CD1c-positive myeloid dendritic cell (primary cell): ENCODE measurements at regions not wholly inside any gene's neighbourhood (a gene's known extent, or its start where the extent isn't known, plus 50 kb on each side); places are given as distances from the start of the nearest gene placed in this dataset.
A peak's percentile ranks its signal among the peaks of the same experiment; 100 is the strongest.
"Not testable (repeated sequence)": the region's sequence is repeated elsewhere in the genome, so short reads cannot be mapped to it uniquely, and the experiment has no call there.

ENCODE experiments used
- DNase-seq: peaks from one replicate; pipeline ENCODE4 v3.0.0-alpha.2; 2016; ENCODE audit errors: extremely low spot score

DNA sequence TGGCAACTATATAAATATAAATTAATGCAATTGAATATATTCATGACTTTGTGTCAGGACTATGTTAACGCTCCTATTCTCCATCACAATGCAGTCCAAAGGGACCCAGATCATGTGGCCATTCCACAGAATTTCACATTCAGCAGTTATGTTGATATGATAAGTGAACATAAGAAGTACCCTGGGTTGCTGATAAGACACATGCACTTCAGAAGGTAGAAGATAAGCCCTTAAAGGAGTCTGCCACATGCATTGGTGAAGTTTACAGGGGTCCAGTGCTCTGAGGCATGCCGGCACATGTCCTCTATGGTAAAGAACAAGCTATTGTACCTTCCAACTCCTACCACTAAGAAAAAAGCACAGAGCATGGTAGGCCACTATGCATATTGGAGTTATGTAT lies 76.4 kb downstream of the PHAX start:
- no peak for DNase-seq

DNA sequence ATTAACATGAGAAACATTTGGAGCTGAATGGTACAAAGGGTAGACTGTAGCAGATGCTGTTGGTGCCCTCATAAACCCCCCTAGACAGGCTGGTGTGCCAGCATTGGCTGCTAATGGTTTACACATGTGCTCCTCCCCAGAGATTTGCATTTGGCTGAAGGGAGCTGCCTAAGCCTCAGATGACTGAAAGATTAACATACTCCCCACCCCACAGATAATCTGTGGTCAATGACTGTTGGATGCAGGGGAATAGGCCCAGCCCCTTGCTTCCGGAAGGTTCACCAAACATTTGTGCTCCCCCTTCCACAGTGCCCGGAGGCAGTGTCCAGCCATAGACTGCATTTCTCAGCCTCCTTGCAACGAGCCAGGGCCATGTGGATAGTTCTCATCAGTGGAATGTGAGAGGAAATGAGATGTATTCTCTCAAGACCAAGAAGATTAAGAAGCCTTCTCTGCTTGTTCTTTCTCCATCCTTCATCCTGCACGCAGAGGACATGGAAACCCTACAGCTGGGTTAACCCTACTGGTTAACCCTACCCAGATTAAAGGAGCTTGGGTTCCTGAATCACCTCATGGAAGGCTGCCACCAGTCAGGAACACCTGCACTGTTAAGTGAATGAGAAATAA lies 79.6 kb downstream of the PHAX start:
- no peak for DNase-seq

DNA sequence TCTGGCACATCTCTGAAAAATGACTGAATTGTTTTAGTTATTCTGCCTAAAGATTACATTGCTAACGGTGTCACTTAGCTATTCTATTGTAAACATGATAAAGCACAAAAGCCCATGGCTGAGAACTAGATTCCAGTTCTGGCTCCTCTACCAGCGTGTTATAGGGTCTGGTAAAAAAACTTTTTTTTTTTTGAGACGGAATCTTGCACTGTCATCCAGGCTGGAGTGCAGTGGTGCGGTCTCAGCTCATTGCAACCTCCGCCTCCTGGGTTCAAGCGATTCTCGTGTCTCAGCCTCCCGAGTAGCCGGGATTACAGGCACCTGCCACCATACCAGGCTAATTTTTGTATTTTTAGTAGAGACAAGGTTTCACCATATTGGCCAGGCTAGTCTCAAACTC lies 80.6 kb downstream of the PHAX start:
- DNase-seq, result not testable (repeated sequence)

DNA sequence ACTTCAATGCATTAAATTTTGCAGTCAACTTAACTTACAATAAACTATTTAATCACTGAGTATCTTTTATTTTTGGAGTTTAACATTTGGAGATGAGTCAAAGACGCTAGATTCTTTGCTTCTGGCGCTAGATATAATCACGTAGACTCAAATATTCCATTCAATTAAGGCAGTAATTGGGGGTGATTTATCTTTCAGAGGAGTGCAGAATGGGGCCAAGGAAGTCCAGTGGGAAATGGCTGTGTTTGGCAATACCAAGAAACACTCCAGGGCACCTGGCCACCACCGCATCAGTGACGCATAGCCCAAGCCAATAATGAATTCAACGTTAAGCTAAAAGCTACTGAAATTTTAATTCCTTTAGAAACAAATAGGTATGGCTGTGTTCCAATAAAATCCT lies 81.2 kb downstream of the PHAX start:
- no peak for DNase-seq

DNA sequence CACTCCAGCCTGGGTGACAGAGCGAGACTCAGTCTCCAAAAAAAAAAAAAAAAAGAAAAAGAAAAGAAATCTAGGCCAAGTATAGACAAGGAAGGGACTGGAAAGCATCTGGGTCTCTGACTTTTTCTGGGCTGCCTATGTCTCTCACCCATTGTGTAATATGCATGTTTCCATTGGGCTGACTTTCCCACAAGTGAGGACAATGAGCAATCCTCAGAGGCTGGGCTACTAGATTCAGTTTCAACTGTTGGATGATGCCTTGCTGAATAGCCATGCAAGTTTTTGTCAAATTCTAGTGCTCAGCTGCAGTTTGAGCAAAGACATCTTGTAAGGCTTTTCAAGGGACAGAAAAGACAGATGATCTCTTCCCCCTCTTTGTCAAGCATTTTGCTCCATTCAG lies 82.1 kb downstream of the PHAX start:
- DNase-seq, result no peak

DNA sequence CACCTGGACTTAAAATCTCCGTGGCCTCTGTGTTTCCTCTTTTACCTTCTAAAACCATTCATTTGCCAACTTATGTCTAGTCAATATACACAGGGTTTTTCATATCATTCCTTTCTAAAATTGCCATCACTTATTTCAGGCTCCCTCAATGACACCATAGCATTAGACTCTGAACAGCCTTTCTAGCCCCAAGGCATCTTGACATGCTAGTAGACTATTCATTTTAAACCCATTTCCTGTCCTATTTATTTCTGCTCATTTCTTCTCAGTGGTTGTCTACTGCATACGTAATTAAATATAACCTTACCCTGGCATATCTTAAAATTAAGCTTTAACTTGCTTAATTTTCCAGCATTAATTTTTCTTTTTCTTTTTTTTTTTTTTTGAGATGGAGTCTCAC lies 83.2 kb downstream of the PHAX start:
- no peak for DNase-seq

DNA sequence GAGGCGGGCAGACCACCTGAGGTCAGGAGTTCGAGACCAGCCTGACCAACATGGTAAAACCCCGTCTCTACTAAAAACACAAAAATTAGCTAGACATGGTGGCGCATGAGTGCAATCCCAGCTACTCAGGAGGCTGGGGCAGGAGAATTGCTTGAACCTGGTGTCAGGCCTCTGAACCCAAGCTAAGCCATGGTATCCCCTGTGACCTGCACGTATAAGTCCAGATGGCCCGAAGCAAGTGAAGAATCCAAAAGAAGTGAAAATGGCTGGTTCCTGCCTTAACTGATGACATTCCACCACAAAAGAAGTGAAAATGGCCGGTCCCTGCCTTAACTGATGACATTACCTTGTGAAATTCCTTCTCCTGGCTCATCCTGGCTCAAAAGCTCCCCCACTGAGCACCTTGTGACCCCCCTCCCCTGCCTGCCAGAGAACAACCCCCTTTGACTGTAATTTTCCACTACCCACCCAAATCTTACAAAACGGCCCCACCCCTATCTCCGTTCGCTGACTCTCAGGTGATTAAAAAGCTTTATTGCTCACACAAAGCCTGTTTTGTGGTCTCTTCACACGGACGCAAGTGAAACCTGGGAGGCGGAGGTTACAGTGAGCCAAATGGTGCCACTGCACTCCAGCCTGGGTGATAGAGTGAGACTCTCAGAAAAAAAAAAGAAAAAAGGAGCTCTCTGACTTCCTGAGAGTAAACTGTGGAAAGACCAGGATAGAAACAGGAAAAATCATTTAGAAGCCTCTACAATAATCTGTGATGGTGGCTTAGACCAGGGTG lies 84.1 kb downstream of the PHAX start:
- DNase-seq, result not testable (repeated sequence)

DNA sequence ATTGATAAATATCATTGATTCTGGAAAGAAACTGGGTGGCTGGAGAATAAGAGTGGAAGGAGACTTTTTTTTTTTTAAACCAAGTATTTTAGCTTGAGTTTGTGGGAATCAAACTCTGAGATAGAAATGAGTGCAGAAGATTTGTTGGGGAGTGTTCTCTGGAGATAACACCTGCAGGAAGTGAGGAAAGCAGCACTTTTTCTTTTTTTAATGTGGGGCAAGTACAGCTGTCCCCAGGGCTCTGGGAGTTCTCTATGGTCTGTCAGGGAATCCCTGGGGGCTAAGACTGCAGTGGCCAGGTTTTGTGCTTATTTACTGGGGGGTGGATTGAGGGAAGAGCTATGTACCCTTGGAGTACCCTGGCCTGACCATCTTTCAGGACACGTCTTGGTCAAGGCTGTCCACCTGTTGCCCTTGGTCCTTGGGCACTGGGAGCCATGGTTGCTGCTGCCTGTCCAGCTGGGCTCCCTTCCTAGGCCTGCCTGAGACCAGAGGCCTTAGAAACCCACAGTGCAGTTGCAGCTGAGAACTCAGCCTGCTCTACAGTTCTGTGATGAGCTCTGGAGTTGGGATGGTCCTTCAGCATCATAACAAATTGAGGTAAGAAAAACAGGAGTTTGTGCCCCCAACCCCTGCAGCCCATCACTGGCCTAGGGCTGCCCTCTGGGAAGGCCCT lies 85.8 kb downstream of the PHAX start:
- DNase-seq, result no peak

DNA sequence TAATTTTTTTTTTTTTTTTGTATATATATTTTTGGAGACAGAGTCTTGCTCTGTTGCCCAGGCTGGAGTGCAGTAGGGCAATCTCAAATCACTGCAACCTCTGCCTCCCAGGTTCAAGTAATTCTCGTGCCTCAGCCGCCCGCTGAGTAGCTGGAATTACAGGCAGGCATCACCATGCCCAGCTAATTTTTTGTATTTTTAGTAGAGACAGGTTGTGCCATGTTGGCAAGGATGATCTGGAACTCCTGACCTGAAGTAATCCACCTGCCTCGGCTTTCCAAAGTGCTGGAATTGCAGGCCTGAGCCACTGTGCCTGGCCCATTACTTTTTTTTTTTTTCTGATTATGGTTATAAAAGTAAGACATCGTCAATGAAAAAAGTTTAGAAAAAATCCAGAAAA lies 84.0 kb upstream of the LMNB1 start:
- DNase-seq, result no peak

DNA sequence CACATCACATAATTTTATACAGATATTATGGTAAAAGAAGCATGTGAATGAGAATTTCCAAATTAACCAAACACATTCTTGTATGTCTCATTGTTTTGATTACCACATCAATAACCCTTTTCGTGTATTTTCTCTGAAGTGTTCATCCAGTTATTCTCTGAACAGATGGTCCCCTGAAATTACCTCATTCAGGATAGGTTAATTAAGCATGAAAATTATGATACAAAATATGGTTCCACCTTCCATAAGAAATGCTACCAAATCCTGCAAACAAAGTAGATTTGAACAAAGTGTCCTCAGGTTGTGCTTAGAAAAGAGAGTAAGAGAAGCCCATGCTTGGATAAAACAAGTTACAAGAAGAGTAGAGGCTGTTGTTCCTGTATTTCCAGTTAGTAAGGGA lies 83.1 kb upstream of the LMNB1 start:
- DNase-seq, result no peak

DNA sequence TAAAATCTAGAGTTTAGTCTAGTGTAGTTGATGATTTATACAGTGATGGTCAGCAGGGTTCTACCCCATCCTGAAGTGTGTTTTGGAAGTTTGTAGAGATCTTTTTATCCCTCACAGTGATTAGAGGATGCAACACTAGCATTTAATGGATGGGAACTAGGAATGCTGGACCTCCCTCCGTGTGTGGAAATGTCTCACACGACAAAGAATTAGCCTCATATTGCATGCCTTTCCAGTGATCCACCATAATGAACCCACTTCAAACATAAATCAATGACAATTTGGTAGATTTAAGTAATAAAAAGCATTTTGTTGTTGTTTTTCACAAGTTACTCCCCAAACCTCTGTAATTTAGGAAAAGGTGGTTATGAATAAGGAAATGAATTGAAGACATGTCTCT lies 82.5 kb upstream of the LMNB1 start:
- DNase-seq, result no peak

DNA sequence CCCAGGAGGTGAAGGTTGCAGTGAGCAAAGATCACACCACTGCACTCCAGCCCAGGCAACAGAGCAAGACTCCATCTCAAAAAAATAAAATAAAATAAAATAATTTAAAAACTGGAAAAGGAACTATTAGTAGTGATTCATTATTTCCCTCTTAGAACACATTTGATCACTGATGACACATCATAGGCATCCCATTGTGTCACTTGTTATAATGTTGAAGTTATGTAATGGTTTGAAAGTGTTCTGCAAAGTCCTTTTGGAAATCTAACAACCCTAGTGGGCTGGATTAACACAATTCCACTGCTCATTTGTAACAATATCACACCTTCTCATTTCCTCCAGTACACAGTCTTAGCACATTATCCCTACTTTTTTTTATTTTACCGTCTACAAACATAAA lies 81.8 kb upstream of the LMNB1 start:
- peak; percentile 51 for DNase-seq

DNA sequence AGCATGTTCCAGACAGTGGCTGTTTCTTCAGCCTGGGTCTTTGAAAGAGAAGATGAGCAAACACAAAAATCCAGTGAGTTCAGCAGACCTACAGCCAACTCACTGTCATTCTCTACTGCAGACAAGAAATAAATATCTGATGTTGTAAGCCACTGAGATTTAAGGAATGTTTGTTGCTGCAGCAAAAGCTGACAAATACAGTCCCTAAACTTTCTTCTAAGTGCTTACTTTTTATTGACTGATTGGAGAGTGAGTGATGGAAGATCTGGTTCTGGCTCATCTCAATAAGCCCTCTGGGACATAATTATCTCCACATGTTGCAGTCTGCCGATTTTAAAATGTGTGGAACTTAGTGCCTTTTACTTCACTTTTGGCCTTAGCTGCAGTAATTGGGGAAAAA lies 69.9 kb upstream of the LMNB1 start:
- DNase-seq, result no peak

DNA sequence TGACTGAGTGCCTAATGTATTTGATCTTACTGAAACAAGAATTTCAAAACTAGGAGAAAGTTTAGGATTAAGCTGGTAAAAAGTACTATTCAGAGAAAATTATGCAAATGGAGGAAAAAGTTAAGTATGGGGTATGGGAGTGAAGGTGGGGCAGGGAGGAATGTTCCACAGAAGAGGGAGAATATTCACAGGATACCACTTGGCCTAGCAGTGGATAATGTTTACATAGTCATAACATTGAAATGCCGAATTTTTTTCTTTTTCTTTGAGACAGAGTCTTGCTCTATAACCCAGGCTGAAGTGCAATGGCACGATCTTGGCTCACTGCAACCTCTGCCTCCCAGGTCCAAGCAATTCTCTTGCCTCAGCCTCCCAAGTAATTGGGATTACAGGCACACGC lies 61.2 kb upstream of the LMNB1 start:
- no peak for DNase-seq

DNA sequence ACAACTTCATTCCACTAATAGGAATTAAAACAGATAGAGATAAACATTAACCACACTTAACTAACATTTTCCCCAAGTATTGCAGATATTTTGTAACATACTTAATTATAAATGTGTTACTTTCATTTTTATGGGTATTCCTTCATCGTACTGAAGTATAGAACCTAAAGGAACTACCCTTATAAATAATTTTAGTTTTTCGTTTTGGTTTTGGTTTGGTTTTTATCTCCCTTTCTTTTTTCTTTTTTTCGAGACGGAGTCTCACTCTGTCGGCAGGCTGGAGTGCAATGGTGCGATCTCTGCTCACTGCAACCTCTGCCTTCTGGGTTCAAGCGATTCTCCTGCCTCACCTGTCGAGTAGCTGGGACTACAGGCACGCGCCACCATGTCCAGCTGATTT lies 60.1 kb upstream of the LMNB1 start:
- no peak for DNase-seq

DNA sequence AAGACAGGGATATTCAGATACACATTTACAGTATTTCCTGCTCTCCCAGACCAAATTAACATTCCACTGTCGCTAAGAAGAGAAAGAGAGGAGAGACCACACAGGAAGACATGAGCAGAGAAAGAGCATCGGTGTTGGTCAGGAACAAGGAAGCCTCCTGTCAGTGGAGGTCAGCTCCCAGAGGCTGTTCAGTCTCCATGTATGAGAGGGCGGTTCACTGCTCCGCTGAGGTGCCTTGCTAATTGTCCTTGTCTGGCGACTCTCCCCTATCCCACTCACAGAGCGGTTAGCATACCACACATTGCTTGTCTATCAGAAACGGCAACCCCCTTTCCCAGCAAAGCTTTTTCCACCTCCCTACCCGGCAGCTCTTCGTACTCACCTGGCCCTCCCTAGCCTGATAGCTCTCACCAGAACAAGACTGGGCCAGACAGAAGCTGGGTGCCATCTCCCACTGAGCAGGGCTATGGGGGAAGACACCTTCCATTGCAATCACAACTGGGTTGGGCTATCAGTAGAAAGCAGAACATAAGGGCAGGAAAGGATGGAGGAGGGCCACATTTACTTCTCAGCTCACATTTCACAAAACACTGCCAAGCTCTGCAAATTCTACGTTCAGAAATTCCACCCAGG lies 58.6 kb upstream of the LMNB1 start:
- no peak for DNase-seq

DNA sequence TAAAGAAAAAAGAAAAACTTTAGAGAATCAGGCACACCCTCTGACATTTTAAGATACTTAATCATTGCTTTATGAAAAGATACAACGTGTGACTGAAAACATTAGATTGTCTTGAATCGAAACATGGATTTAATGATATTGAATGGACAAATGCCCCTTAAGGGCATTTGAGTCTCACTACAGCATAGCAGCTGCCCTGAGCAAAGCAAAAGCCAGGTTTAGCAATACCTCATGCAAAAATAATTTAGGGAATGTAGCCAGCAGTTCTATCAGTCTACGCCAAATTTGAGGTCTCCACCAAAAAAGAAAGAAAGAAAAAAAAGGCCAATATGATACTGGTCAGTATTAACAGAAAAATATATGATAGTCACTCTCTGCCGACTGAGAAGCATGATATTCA lies 56.6 kb upstream of the LMNB1 start:
- DNase-seq, result no peak

DNA sequence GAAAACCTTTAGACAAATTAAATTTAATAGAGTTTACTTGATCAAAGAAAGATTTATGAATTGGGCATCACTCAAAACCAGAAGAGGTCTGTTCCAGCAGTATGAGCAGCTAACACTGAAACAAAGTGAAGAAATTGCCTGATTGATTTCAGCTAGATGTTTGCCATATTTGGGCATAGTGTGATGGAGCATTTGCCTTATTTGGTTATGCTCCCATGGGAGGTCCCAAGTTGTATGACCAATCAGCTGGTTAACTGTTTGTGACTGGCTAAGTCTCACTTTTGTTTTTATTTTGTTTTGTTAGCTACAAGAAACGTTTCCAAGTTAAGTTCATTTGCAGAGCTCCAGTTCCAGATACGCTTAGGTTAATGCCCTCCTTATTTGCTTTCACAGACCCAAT lies 53.3 kb upstream of the LMNB1 start:
- no peak for DNase-seq
